Esophagus squamous epithelium (tissue), 5 donors: ENCODE measurements at regions not wholly inside any gene's neighbourhood (a gene's known extent, or its start where the extent isn't known, plus 50 kb on each side); places are given as distances from the start of the nearest gene placed in this dataset.

Source experiments
- DNase-seq: peaks from one replicate; lab custom pipeline; 2025; lab: John Stamatoyannopoulos, UW
- H3K27ac ChIP-seq, 4 donors: fragments of 200-600 bp; sonication (generic); one replicate each; pipeline ENCODE4 v1.5.1; 2016 to 2019; ENCODE audit warnings: mild to moderate bottlenecking in 1 of 4
- H3K27me3 ChIP-seq, 4 donors: fragments of 200-600 bp; sonication (generic); 1 replicate in 3 of 4; 2 replicates in 1 of 4; pipeline versions ENCODE4 v1.5.1 to v1.6.0; 2017 to 2021; ENCODE audit warnings: antibody characterized with exemption in 1 of 4
- H3K36me3 ChIP-seq, 3 donors: fragments of 200-600 bp; sonication (generic); one replicate each; pipeline ENCODE4 v1.5.1; 2016 to 2019
- H3K4me1 ChIP-seq, 3 donors: fragments of 200-600 bp; sonication (generic); one replicate each; pipeline ENCODE4 v1.5.1; 2017 to 2019
- H3K4me3 ChIP-seq, 4 donors: fragments of 200-600 bp; sonication (generic); 1 replicate in 3 of 4; 2 replicates in 1 of 4; pipeline ENCODE4 v1.5.1; 2016 to 2019; ENCODE audit warnings: mild to moderate bottlenecking in 2 of 4, moderate library complexity in 1 of 4
- H3K9me3 ChIP-seq, 3 donors: fragments of 200-600 bp; sonication (generic); one replicate each; pipeline ENCODE4 v1.5.1; 2016 to 2019
- CTCF ChIP-seq, 6 experiments: fragments of 450-650 bp in 4 of 6; fragments of 200-600 bp in 2 of 6; sonication (generic) in 2 of 6; IDR thresholded peaks; one replicate each; pipeline ENCODE4 v1.5.1; 2016 to 2019; ENCODE audit warnings: antibody characterized with exemption in 6 of 6, mild to moderate bottlenecking in 4 of 6, moderate library complexity in 4 of 6
- POLR2A ChIP-seq, 4 donors: fragments of 450-650 bp; IDR thresholded peaks; one replicate each; pipeline ENCODE4 v1.6.1; 2017; ENCODE audit warnings: antibody characterized with exemption in 4 of 4, mild to moderate bottlenecking in 4 of 4, moderate library complexity in 3 of 4
- WGBS, 2 donors: methylation state at CpG; one replicate each; pipeline ENCODE4 v1.1.5; 2018; 5-methylcytosine and 5-hydroxymethylcytosine counted together
- intact Hi-C: fragments of 100-400 bp; cut with DNase I; formaldehyde crosslinking; loops from one replicate; pipeline ENCODE4 v1.15.0; 2022
- donor health status: DM: yes; HTN: yes; CAD: no.

- no peak for DNase-seq
- H3K27me3 ChIP-seq, result no peaks in the 10 kb centered on the region
- TF ChIP-seq CTCF (IDR thresholded peaks at IDR 0.05) (no peak), POLR2A (IDR thresholded peaks at IDR 0.05) (no peak)
- intact Hi-C loops, result no loop called here
- WGBS, 2 donors, result 52 to 57% methylated on average over 4 of the region's 4 CpGs
- no peaks in the 10 kb centered on the region for H3K4me1 ChIP-seq
- H3K27ac ChIP-seq, result no peak overlapping the region
- no peak overlapping the region for H3K4me3 ChIP-seq
- H3K9me3 ChIP-seq, result no peaks in the 10 kb centered on the region
- no peaks in the 10 kb centered on the region for H3K36me3 ChIP-seq
Measured at GRCh38 chr6:84408028-84408427, 180.6 kb upstream of the CEP162 start.

GRCh38 chr6:84403545-84403944 is 176.1 kb upstream of the CEP162 start:
- Histone ChIP-seq H3K9me3 (no peaks in the 10 kb centered on the region), H3K4me3 (no peak overlapping the region), H3K36me3 (no peaks in the 10 kb centered on the region), H3K27me3 (no peaks in the 10 kb centered on the region), H3K27ac (no peak overlapping the region), H3K4me1 (no peaks in the 10 kb centered on the region)
- DNase-seq, result no peak
- no peak for TF ChIP-seq POLR2A (IDR thresholded peaks at IDR 0.05)
- no peak for TF ChIP-seq CTCF (IDR thresholded peaks at IDR 0.05)
- intact Hi-C loops, result no loop called here

- Histone ChIP-seq H3K36me3 (no peaks in the 10 kb centered on the region), H3K27ac (no peak overlapping the region), H3K4me3 (no peak overlapping the region), H3K9me3 (no peaks in the 10 kb centered on the region), H3K4me1 (no peaks in the 10 kb centered on the region), H3K27me3 (no peaks in the 10 kb centered on the region)
- TF ChIP-seq CTCF (IDR thresholded peaks at IDR 0.05) (no peak), POLR2A (IDR thresholded peaks at IDR 0.05) (no peak)
- intact Hi-C loops, result no loop called here
- WGBS, 2 donors, result 75 to 85% methylated on average over 2 of the region's 2 CpGs
- DNase-seq, result no peak
Measured at GRCh38 chr6:84399003-84399402, 171.6 kb upstream of the CEP162 start.

GRCh38 chr6:84392261-84392660 is 164.8 kb upstream of the CEP162 start:
- no peaks in the 10 kb centered on the region for H3K27me3 ChIP-seq
- no peak for TF ChIP-seq POLR2A (IDR thresholded peaks at IDR 0.05)
- no peak for TF ChIP-seq CTCF (IDR thresholded peaks at IDR 0.05)
- WGBS, 2 donors, result 74 to 77% methylated on average over 3 of the region's 3 CpGs
- H3K4me1 ChIP-seq, result no peaks in the 10 kb centered on the region
- DNase-seq, result no peak
- no peaks in the 10 kb centered on the region for H3K36me3 ChIP-seq
- H3K27ac ChIP-seq, result no peak overlapping the region
- no peak overlapping the region for H3K4me3 ChIP-seq
- intact Hi-C loops, result no loop called here
- H3K9me3 ChIP-seq, result peaks cover 0 to under 1% (median 0%) of the 10 kb centered on the region in 3 donors

- H3K27me3 ChIP-seq, result no peaks in the 10 kb centered on the region
- no peak for DNase-seq
- WGBS, 2 donors, result 15 to 61% methylated on average over 2 of the region's 2 CpGs
- TF ChIP-seq POLR2A (IDR thresholded peaks at IDR 0.05) (no peak), CTCF (IDR thresholded peaks at IDR 0.05) (no peak)
- H3K9me3 ChIP-seq, result peaks cover 0 to 4% (median 0%) of the 10 kb centered on the region in 3 donors
- H3K4me3 ChIP-seq, result no peak overlapping the region
- H3K27ac ChIP-seq, result no peak overlapping the region
- no peaks in the 10 kb centered on the region for H3K4me1 ChIP-seq
- H3K36me3 ChIP-seq, result no peaks in the 10 kb centered on the region
- intact Hi-C loops, result no loop called here
Measured at GRCh38 chr6:84390851-84391250, 163.4 kb upstream of the CEP162 start.
